ENCODE measurements at regions not wholly inside any gene's neighbourhood (a gene's known extent, or its start where the extent isn't known, plus 50 kb on each side); places are given as distances from the start of the nearest gene placed in this dataset.
"Not testable (repeated sequence)": the region's sequence is repeated elsewhere in the genome, so short reads cannot be mapped to it uniquely, and the experiment has no call there.

- DNase-seq = no peak
Observed at GRCh38 chr15:56568466-56569167, 103.7 kb upstream of the MNS1 start.

DNA sequence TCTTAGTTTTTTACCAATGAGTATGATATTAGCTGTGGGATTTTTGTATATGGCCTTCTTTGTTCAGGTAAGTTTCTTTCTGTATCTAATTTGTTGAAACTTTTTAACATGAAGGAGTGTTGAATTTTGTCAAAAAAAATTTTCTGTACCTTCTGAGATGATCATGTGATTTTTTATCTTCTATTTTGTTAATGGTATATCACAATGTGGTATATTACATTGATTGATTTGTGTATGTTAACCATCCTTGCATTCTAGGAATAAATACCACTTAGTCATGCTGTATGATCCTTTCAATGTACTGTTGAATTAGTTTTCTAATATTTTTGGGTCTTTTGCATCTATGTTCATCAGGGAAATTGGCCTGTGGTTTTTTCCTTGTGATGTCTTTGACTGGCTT lies 92.5 kb upstream of the MNS1 start:
- DNase-seq = no peak

DNA sequence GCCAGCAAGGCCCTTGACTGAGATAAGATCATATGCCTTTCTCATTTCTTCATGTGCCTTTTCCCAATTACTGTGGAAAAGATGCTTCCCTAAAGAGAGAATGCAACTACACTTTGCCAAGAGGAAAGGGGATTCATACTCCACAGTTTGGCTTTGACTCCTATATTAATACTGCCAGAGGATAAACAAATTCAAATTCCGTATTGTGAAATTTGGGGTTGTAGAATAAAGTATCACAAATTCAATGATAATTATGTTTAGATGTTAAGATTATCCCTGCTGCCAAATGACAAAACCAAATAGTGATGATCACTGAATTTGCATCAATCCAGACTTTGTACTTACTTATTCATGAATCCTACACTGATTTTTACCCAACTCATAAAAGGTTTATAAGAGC lies 88.5 kb upstream of the MNS1 start:
- no peak for DNase-seq

- no peak for DNase-seq
Observed at GRCh38 chr15:56552659-56553058, 87.7 kb upstream of the MNS1 start.

- DNase-seq = not testable (repeated sequence)
Observed at GRCh38 chr15:56540570-56540969, 75.6 kb upstream of the MNS1 start.

DNA sequence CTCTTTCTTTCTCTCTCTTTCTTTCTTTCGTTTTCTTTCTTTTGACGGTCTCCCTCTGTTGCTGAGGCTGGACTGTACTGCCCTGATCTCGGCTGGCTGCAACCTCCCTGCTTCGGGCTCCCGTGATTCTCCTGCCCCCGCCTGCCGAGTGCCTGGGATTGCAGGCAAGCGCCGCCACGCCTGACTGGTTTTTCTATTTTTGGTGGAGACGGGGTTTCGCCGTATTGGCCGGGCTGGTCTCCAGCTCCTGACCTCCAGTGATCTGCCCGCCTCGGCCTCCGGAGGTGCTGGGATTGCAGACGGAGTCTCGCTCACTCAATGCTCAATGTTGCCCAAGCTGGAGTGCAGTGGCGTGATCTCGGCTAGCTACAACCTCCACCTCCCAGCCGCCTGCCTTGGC lies 75.2 kb upstream of the MNS1 start:
- not testable (repeated sequence) for DNase-seq

- no peak for DNase-seq
Observed at GRCh38 chr15:56538901-56539545, 74.1 kb upstream of the MNS1 start.

DNA sequence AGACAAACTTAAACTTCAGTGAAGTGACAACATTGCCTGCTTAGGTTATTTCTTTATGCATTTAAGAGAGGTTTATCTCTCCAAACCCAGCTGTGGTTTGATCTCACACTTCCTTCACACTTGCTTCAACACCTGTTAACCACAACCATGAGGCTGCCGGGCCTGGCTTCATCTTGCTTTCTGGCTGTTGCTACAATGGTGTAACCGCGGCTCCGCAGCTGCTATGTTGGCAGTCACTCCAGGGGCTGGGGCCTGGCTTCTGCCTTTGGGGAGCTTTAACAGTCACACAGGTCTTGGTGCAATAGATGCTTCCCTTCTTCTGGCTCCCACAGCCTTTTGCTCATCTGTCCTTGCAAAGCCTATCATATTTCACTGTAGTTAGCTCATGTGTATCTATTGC lies 72.9 kb upstream of the MNS1 start:
- no peak for DNase-seq

GRCh38 chr15:56534728-56535127 lies 69.8 kb upstream of the MNS1 start:
- DNase-seq = no peak

DNA sequence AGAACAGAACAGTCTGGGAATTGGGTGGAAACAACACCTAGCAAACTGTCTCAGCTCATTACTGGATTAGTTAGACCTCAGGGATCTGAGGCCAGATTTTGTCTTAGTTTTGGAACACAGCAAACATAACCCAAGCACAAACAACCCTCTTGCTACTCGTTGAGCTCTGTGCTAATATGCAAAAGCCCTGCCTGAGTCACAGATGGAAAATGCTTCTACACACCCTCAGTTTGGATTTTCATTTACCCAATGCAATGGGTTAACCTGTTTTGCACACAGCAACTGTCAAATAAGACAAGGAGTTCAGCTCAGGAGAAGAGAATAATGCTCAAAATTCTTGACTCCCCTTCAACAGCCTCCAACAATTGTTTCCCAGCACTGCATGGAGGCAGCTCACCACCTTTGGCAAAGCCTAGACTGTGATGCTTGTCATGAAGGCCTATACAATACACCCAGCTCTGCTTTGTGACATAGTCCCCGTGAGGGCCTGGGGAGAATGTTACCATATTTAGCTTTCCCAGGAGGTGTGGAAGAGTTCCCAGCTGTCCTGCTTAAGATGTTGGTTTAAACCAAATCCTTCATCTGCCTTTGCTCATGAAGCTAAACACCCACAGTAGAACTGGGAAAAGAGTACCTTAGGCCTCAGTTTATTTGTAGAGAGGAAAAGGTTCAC lies 68.9 kb upstream of the MNS1 start:
- no peak for DNase-seq

DNA sequence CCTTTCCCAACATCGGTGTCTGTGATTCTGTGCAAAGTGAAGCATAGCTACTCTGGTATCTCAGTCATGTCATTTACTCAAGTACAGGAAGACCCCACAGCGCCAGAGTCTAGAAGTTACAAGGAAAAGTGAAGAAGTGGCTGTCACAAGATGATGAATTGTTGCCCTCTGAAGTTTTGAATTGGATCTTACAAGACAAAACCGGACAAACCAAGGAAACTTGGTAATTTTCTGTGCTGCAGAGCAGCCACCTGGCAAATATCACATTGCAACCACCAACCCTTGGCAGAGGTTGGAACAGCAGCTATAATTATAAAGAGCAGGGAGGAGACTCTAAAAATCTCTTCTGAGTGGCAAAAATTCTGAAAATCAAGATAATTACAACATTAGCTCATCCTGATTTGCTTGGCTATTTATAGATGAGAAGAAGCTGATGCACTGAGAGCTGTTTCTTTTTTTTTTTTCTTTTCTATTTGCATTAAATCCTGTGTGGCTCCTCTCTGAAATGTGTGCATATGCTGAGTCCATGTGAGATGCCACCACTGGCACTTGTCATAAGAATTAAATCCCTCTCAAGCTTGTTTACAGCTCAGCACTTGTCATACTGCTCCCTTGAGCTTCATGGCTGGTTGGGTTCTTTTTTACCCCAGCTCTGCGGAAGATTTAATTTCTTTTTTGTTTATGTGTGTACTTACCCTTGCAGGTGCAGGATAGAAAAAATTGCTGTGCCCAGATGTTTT lies 68.0 kb upstream of the MNS1 start:
- DNase-seq = peak; percentile 35

GRCh38 chr15:56530157-56530556 lies 65.2 kb upstream of the MNS1 start:
- DNase-seq = no peak

- DNase-seq = no peak
Observed at GRCh38 chr15:56528136-56528535, 63.2 kb upstream of the MNS1 start.

GRCh38 chr15:56524915-56525314 lies 60.0 kb upstream of the MNS1 start:
- no peak for DNase-seq

DNA sequence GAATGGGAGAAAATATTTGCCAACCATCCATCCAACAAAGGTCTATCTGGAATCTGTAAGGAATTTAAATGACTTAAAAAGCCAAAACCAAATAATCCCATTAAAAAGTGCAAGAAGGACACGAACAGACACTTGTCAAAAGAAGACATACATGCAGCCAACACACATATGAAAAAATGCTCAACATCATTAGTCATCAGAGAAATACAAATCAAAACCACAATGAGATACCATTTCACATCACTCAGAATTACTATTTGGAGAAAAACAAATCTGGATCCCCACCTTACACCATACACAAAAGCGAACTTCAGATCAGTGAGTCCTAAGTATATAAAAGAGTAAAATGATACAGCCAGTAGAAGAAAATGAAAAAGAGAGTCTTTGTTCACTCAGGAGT lies 58.6 kb upstream of the MNS1 start:
- DNase-seq = no peak

DNA sequence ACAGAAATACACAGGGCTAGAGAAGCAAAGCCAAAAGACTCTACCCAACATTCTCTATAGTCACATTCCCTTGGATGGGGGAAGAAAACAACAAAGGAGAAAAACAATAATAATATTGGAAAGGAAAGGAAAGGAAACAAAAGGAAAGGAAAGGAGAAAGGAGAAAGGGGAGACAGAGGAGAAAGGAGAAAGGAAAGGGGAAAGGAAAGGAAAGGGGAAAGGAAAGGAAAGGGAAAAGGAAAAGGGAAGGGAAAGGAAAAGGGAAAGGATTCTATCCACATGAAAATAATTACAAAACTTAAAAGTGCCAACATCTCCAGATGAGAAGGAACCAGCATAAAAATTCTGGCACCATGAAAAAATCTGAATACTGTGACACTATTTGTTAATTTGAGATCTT lies 54.1 kb upstream of the MNS1 start:
- no peak for DNase-seq
